ENCODE measurements at regions not wholly inside any gene's neighbourhood (a gene's known extent, or its start where the extent isn't known, plus 50 kb on each side); places are given as distances from the start of the nearest gene placed in this dataset.
"Not testable (repeated sequence)": the region's sequence is repeated elsewhere in the genome, so short reads cannot be mapped to it uniquely, and the experiment has no call there.

GRCh38 chr5:136619556-136619955, 254.2 kb upstream of the TRPC7 start:
- DNase-seq = no peak
- Mint-ChIP-seq H3K27ac (no peak overlapping the region), H3K4me1 (no peaks in the 10 kb centered on the region), H3K4me3 (no peak overlapping the region), H3K36me3 (no peaks in the 10 kb centered on the region), H3K27me3 (no peaks in the 10 kb centered on the region), H3K9me3 (no peaks in the 10 kb centered on the region)

- no peaks in the 10 kb centered on the region for H3K4me1 Mint-ChIP-seq
- no peak for DNase-seq
- no peaks in the 10 kb centered on the region for H3K36me3 Mint-ChIP-seq
- H3K27ac Mint-ChIP-seq = no peak overlapping the region
- H3K27me3 Mint-ChIP-seq = no peaks in the 10 kb centered on the region
- H3K9me3 Mint-ChIP-seq = peaks cover 3% of the 10 kb centered on the region
- H3K4me3 Mint-ChIP-seq = no peak overlapping the region
Observed at GRCh38 chr5:136615251-136616119, 250.1 kb upstream of the TRPC7 start.

- H3K36me3 Mint-ChIP-seq = no peaks in the 10 kb centered on the region
- H3K27me3 Mint-ChIP-seq = no peaks in the 10 kb centered on the region
- H3K9me3 Mint-ChIP-seq = peaks cover 3% of the 10 kb centered on the region
- DNase-seq = no peak
- H3K27ac Mint-ChIP-seq = no peak overlapping the region
- no peak overlapping the region for H3K4me3 Mint-ChIP-seq
- H3K4me1 Mint-ChIP-seq = no peaks in the 10 kb centered on the region
Observed at GRCh38 chr5:136613230-136613629, 247.9 kb upstream of the TRPC7 start.

- no peaks in the 10 kb centered on the region for H3K27me3 Mint-ChIP-seq
- H3K27ac Mint-ChIP-seq = no peak overlapping the region
- H3K36me3 Mint-ChIP-seq = no peaks in the 10 kb centered on the region
- no peak for DNase-seq
- H3K9me3 Mint-ChIP-seq = peaks cover 13% of the 10 kb centered on the region
- no peak overlapping the region for H3K4me3 Mint-ChIP-seq
- no peaks in the 10 kb centered on the region for H3K4me1 Mint-ChIP-seq
Observed at GRCh38 chr5:136605638-136606037, 240.3 kb upstream of the TRPC7 start.

- Mint-ChIP-seq H3K27me3 (no peaks in the 10 kb centered on the region), H3K4me3 (no peak overlapping the region), H3K27ac (no peak overlapping the region), H3K9me3 (peaks cover 18% of the 10 kb centered on the region), H3K4me1 (no peaks in the 10 kb centered on the region), H3K36me3 (no peaks in the 10 kb centered on the region)
- no peak for DNase-seq
Observed at GRCh38 chr5:136600306-136600705, 235.0 kb upstream of the TRPC7 start.

GRCh38 chr5:136598802-136599404, 233.6 kb upstream of the TRPC7 start:
- H3K36me3 Mint-ChIP-seq = no peaks in the 10 kb centered on the region
- DNase-seq = no peak
- no peak overlapping the region for H3K27ac Mint-ChIP-seq
- no peaks in the 10 kb centered on the region for H3K27me3 Mint-ChIP-seq
- H3K4me1 Mint-ChIP-seq = no peaks in the 10 kb centered on the region
- peaks cover 18% of the 10 kb centered on the region for H3K9me3 Mint-ChIP-seq
- no peak overlapping the region for H3K4me3 Mint-ChIP-seq

- Mint-ChIP-seq H3K27me3 (no peaks in the 10 kb centered on the region), H3K27ac (no peak overlapping the region), H3K9me3 (peaks cover 2% of the 10 kb centered on the region), H3K4me1 (no peaks in the 10 kb centered on the region), H3K4me3 (no peak overlapping the region), H3K36me3 (no peaks in the 10 kb centered on the region)
- no peak for DNase-seq
Observed at GRCh38 chr5:136594416-136594815, 229.1 kb upstream of the TRPC7 start.

GRCh38 chr5:136590581-136590980, 225.2 kb upstream of the TRPC7 start:
- DNase-seq = no peak
- Mint-ChIP-seq H3K9me3 (peaks cover 1% of the 10 kb centered on the region), H3K36me3 (no peaks in the 10 kb centered on the region), H3K4me1 (no peaks in the 10 kb centered on the region), H3K27me3 (no peaks in the 10 kb centered on the region), H3K27ac (no peak overlapping the region), H3K4me3 (no peak overlapping the region)

- no peak overlapping the region for H3K27ac Mint-ChIP-seq
- H3K27me3 Mint-ChIP-seq = no peaks in the 10 kb centered on the region
- no peaks in the 10 kb centered on the region for H3K4me1 Mint-ChIP-seq
- H3K9me3 Mint-ChIP-seq = peaks cover 5% of the 10 kb centered on the region
- H3K36me3 Mint-ChIP-seq = no peaks in the 10 kb centered on the region
- DNase-seq = no peak
- H3K4me3 Mint-ChIP-seq = no peak overlapping the region
Observed at GRCh38 chr5:136586196-136586595, 220.9 kb upstream of the TRPC7 start.

- Mint-ChIP-seq H3K4me1 (no peaks in the 10 kb centered on the region), H3K36me3 (no peaks in the 10 kb centered on the region), H3K27me3 (no peaks in the 10 kb centered on the region), H3K4me3 (no peak overlapping the region), H3K9me3 (peaks cover 3% of the 10 kb centered on the region), H3K27ac (no peak overlapping the region)
- DNase-seq = no peak
Observed at GRCh38 chr5:136584474-136584873, 219.1 kb upstream of the TRPC7 start.

GRCh38 chr5:136579238-136579637, 213.9 kb upstream of the TRPC7 start:
- H3K4me1 Mint-ChIP-seq = no peaks in the 10 kb centered on the region
- no peak overlapping the region for H3K27ac Mint-ChIP-seq
- H3K36me3 Mint-ChIP-seq = no peaks in the 10 kb centered on the region
- no peaks in the 10 kb centered on the region for H3K27me3 Mint-ChIP-seq
- DNase-seq = no peak
- H3K4me3 Mint-ChIP-seq = no peak overlapping the region
- H3K9me3 Mint-ChIP-seq = peaks cover 3% of the 10 kb centered on the region

GRCh38 chr5:136569875-136570274, 204.5 kb upstream of the TRPC7 start:
- H3K4me1 Mint-ChIP-seq, H3K27ac Mint-ChIP-seq, H3K9me3 Mint-ChIP-seq, H3K27me3 Mint-ChIP-seq, H3K4me3 Mint-ChIP-seq, H3K36me3 Mint-ChIP-seq, DNase-seq: not testable (repeated sequence)

GRCh38 chr5:136565457-136565856, 200.1 kb upstream of the TRPC7 start:
- not testable (repeated sequence) for H3K27me3 Mint-ChIP-seq, H3K4me3 Mint-ChIP-seq, H3K36me3 Mint-ChIP-seq, H3K27ac Mint-ChIP-seq, H3K9me3 Mint-ChIP-seq, H3K4me1 Mint-ChIP-seq, DNase-seq

- not testable (repeated sequence) for H3K27ac Mint-ChIP-seq, H3K4me1 Mint-ChIP-seq, H3K27me3 Mint-ChIP-seq, H3K36me3 Mint-ChIP-seq, H3K4me3 Mint-ChIP-seq, DNase-seq, H3K9me3 Mint-ChIP-seq
Observed at GRCh38 chr5:136565050-136565449, 199.7 kb upstream of the TRPC7 start.

GRCh38 chr5:136564431-136564830, 199.1 kb upstream of the TRPC7 start:
- H3K27me3 Mint-ChIP-seq, H3K27ac Mint-ChIP-seq, H3K4me1 Mint-ChIP-seq, DNase-seq, H3K36me3 Mint-ChIP-seq, H3K9me3 Mint-ChIP-seq, H3K4me3 Mint-ChIP-seq: not testable (repeated sequence)

GRCh38 chr5:136563489-136563888, 198.1 kb upstream of the TRPC7 start:
- H3K27me3 Mint-ChIP-seq = no peaks in the 10 kb centered on the region
- no peaks in the 10 kb centered on the region for H3K4me1 Mint-ChIP-seq
- H3K4me3 Mint-ChIP-seq = no peak overlapping the region
- H3K36me3 Mint-ChIP-seq = no peaks in the 10 kb centered on the region
- H3K9me3 Mint-ChIP-seq = no peaks in the 10 kb centered on the region
- DNase-seq = no peak
- no peak overlapping the region for H3K27ac Mint-ChIP-seq

All from activated naive CD8-positive, alpha-beta T cell treated with anti-CD3 and anti-CD28 coated beads for 36 hours (primary cell).